Panc1 (cell line): ENCODE measurements at regions not wholly inside any gene's neighbourhood (a gene's known extent, or its start where the extent isn't known, plus 50 kb on each side); places are given as distances from the start of the nearest gene placed in this dataset.

Source experiments
- ATAC-seq: fragments of 200-7000 bp; cut with Tn5 transposase; 2 replicates; pipeline ENCODE4 v1.9.1; 2020; ENCODE audit warnings: mild to moderate bottlenecking, moderate library complexity
- BruUV-seq: library from RNA; stranded (reverse); fragments of 400-500 nt; replicated peaks from 2 replicates; lab custom pipeline; 2021; lab: Mats Ljungman, UMichigan
- CTCF ChIA-PET: fragments of 300-600 bp; sonication (Branson Sonifier 250); formaldehyde crosslinking; loops from one replicate; lab custom pipeline; 2022; ENCODE audit warnings: antibody characterized with exemption; lab: Charles Lee
- POLR2A ChIA-PET: fragments of 300-600 bp; sonication (Branson Sonifier 250); formaldehyde crosslinking; loops from one replicate; lab custom pipeline; 2022; ENCODE audit warnings: antibody characterized with exemption; lab: Charles Lee
- DNase-seq: peaks from one replicate; pipeline ENCODE4 v3.0.0-alpha.2; 2010; ENCODE audit warnings: low read depth, low spot score
- H3K27ac ChIP-seq: 2 replicates; pipeline ENCODE4 v1.5.1; 2011; ENCODE audit warnings: mild to moderate bottlenecking, low read length, inconsistent platforms
- H3K27me3 ChIP-seq: fragments of 200-500 bp; sonication (Bioruptor generic); 2 replicates; pipeline ENCODE4 v1.6.0; 2014; ENCODE audit warnings: low read length, inconsistent platforms; ENCODE audit not compliant: control insufficient read depth, insufficient read depth
- H3K36me3 ChIP-seq: fragments of 200-500 bp; sonication (Bioruptor generic); 2 replicates; pipeline ENCODE4 v1.5.1; 2014; ENCODE audit warnings: inconsistent platforms, mild to moderate bottlenecking, low read length, moderate library complexity; ENCODE audit not compliant: control insufficient read depth, insufficient read depth
- H3K4me1 ChIP-seq: 2 replicates; pipeline ENCODE4 v1.5.1; 2011; ENCODE audit warnings: inconsistent platforms, mild to moderate bottlenecking, low read length, moderate library complexity; ENCODE audit not compliant: control insufficient read depth, insufficient read depth
- H3K4me3 ChIP-seq, 2 experiments: 2 replicates each; pipeline ENCODE4 v1.5.1; 2011 to 2012; ENCODE audit warnings: low read depth in 2 of 2, low read length in 2 of 2, mild to moderate bottlenecking in 2 of 2, inconsistent platforms in 1 of 2, moderate library complexity in 1 of 2
- H3K9me3 ChIP-seq: fragments of 200-500 bp; sonication (Bioruptor generic); 2 replicates; pipeline ENCODE4 v1.5.1; 2014; ENCODE audit warnings: low read depth, mild to moderate bottlenecking, inconsistent platforms, low read length, moderate library complexity; ENCODE audit not compliant: control insufficient read depth, insufficient read depth
- CTCF ChIP-seq: fragments of 450-650 bp; IDR thresholded peaks from 2 replicates; pipeline ENCODE4 v1.5.1; 2017; ENCODE audit warnings: mild to moderate bottlenecking
- POLR2AphosphoS5 ChIP-seq: IDR thresholded peaks from 2 replicates; pipeline ENCODE4 v1.6.1; 2012; ENCODE audit warnings: mild to moderate bottlenecking, low read depth, low read length, moderate library complexity
- REST ChIP-seq, 2 experiments: IDR thresholded peaks; 2 replicates each; pipeline ENCODE4 v1.6.1; 2011 to 2012; ENCODE audit warnings: low read depth in 2 of 2, control low read depth in 1 of 2, low read length in 1 of 2, mild to moderate bottlenecking in 1 of 2, moderate library complexity in 1 of 2; ENCODE audit not compliant: insufficient read depth in 1 of 2
- SIN3A ChIP-seq: IDR thresholded peaks from 2 replicates; pipeline ENCODE4 v1.6.1; 2012; ENCODE audit warnings: low read depth, mild to moderate bottlenecking, low read length, moderate library complexity, borderline replicate concordance; ENCODE audit not compliant: insufficient read depth
- TCF7L2 ChIP-seq: IDR thresholded peaks from 2 replicates; pipeline ENCODE4 v1.6.1; 2011; ENCODE audit warnings: mild to moderate bottlenecking, low read depth, low read length, inconsistent platforms
- in situ Hi-C: cut with HindIII; loops from 2 replicates; pipeline ENCODE4 v1.10.0; 2016; ENCODE audit warnings: low sequenced_read_pairs, low pct_unique_long_range_greater_than_20kb
- intact Hi-C: fragments of 100-400 bp; cut with micrococcal nuclease; formaldehyde crosslinking; loops from one replicate; pipeline ENCODE4 v1.10.0; 2022; ENCODE audit not compliant: unreplicated experiment

GRCh38 chr1:184141361-184141880 lies 89.9 kb downstream of the TSEN15 start:
- Histone ChIP-seq H3K27me3 (0 out of 2 replicates have a peak, but pooled peaks cover under 1% of the 10 kb centered on the region), H3K4me3 (no peak overlapping the region), H3K4me1 (no peaks in the 10 kb centered on the region), H3K27ac (no peak overlapping the region), H3K9me3 (no peaks in the 10 kb centered on the region), H3K36me3 (no peaks in the 10 kb centered on the region)
- DNase-seq (no peak), ATAC-seq (no peak)
- BruUV-seq = no TSS peak
- in situ Hi-C loops (no loop called here), intact Hi-C loops (no loop called here)
- TF ChIP-seq POLR2AphosphoS5 = no peak
- no peak for TF ChIP-seq TCF7L2
- TF ChIP-seq SIN3A = no peak
- TF ChIP-seq CTCF = no peak
- TF ChIP-seq REST (IDR thresholded peaks at IDR 0.05; ENCODE audit: insufficient read depth in 1 of 2, low read depth in 2 of 2, low read length in 1 of 2) = no peak
- POLR2A ChIA-PET = interaction anchor here (0.7 kb wide), 1 partner anchor 102 kb away, joined by 4 read pairs; no protein-coding TSS in a partner anchor
- CTCF ChIA-PET = no interaction called here

- in situ Hi-C loops (no loop called here), intact Hi-C loops (no loop called here)
- ChIA-PET CTCF (no interaction called here), POLR2A (no interaction called here)
- H3K4me3 ChIP-seq = no peak overlapping the region
- no peak for TF ChIP-seq POLR2AphosphoS5
- no peak for TF ChIP-seq REST (IDR thresholded peaks at IDR 0.05; ENCODE audit: insufficient read depth in 1 of 2, low read depth in 2 of 2, low read length in 1 of 2)
- TF ChIP-seq SIN3A = no peak
- no peak for TF ChIP-seq CTCF
- no peak for TF ChIP-seq TCF7L2
- no peaks in the 10 kb centered on the region for H3K36me3 ChIP-seq
- no peak for DNase-seq
- H3K9me3 ChIP-seq = no peaks in the 10 kb centered on the region
- no peak for ATAC-seq
- BruUV-seq = no TSS peak
- H3K27me3 ChIP-seq = peaks cover 9% of the 10 kb centered on the region; the same call in 1 of the 2 replicates
- no peaks in the 10 kb centered on the region for H3K4me1 ChIP-seq
- H3K27ac ChIP-seq = no peak overlapping the region
Measured at GRCh38 chr1:184143449-184143848, 91.9 kb downstream of the TSEN15 start.
